ENCODE measurements at regions not wholly inside any gene's neighbourhood (a gene's known extent, or its start where the extent isn't known, plus 50 kb on each side); places are given as distances from the start of the nearest gene placed in this dataset.

DNA sequence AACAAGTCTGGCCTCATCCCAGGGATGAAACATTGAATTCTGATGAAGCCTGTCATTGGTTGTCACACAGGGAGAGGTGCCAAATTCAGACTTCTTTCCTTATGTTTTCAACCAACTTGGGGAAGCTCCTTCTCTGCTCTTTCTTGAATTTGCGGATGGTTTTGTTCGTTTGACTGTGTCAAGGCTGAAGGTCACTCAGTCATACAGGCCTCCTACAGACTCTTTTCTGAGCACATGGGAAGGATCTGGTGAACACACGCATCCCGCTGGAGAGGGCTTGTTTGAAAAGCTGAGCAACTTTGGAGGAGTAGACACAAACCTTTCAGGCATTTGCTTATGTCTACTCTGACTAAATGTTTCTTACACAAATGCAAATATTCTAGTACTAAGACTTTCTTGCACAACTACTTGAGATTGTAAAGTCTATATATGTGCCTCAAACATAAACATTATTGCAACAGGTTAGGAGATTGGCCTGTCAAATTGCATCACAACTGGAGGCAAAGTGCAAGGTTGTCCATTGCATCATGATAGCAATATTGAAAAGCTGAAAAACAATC lies 151.5 kb upstream of the NR3C1 start (continued):
- TF ChIP-seq, protein P1, sequence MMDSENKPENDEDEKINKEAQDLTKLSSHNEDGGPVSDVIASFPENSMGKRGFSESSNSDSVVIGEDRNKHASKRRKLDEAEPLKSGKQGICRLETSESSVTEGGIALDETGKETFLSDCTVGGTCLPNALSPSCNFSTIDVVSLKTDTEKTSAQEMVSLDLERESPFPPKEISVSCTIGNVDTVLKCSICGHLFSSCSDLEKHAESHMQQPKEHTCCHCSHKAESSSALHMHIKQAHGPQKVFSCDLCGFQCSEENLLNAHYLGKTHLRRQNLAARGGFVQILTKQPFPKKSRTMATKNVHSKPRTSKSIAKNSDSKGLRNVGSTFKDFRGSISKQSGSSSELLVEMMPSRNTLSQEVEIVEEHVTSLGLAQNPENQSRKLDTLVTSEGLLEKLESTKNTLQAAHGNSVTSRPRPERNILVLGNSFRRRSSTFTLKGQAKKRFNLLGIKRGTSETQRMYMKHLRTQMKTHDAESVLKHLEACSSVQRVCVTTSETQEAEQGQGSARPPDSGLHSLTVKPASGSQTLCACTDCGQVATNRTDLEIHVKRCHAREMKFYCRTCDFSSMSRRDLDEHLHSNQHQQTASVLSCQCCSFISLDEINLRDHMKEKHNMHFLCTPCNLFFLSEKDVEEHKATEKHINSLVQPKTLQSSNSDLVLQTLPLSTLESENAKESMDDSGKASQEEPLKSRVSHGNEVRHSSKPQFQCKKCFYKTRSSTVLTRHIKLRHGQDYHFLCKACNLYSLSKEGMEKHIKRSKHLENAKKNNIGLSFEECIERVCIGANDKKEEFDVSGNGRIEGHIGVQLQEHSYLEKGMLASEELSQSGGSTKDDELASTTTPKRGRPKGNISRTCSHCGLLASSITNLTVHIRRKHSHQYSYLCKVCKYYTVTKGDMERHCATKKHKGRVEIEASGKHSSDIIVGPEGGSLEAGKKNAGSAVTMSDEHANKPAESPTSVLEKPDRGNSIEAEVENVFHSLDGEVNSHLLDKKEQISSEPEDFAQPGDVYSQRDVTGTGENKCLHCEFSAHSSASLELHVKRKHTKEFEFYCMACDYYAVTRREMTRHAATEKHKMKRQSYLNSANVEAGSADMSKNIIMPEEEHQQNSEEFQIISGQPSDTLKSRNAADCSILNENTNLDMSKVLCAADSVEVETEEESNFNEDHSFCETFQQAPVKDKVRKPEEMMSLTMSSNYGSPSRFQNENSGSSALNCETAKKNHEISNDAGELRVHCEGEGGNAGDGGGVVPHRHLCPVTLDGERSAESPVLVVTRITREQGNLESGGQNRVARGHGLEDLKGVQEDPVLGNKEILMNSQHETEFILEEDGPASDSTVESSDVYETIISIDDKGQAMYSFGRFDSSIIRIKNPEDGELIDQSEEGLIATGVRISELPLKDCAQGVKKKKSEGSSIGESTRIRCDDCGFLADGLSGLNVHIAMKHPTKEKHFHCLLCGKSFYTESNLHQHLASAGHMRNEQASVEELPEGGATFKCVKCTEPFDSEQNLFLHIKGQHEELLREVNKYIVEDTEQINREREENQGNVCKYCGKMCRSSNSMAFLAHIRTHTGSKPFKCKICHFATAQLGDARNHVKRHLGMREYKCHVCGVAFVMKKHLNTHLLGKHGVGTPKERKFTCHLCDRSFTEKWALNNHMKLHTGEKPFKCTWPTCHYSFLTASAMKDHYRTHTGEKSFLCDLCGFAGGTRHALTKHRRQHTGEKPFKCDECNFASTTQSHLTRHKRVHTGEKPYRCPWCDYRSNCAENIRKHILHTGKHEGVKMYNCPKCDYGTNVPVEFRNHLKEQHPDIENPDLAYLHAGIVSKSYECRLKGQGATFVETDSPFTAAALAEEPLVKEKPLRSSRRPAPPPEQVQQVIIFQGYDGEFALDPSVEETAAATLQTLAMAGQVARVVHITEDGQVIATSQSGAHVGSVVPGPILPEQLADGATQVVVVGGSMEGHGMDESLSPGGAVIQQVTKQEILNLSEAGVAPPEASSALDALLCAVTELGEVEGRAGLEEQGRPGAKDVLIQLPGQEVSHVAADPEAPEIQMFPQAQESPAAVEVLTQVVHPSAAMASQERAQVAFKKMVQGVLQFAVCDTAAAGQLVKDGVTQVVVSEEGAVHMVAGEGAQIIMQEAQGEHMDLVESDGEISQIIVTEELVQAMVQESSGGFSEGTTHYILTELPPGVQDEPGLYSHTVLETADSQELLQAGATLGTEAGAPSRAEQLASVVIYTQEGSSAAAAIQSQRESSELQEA (CRISPR knock-in tag; IDR thresholded peaks at IDR 0.05; ENCODE audit: not compliant biosample characterization), result no peak
- TF ChIP-seq ZNF629 (CRISPR knock-in tag; conservative IDR thresholded peaks at IDR 0.05), result peak; percentile 68
- no peak for TF ChIP-seq HIC2 (CRISPR knock-in tag; IDR thresholded peaks at IDR 0.05; ENCODE audit: low read depth)
- TF ChIP-seq, protein P2, sequence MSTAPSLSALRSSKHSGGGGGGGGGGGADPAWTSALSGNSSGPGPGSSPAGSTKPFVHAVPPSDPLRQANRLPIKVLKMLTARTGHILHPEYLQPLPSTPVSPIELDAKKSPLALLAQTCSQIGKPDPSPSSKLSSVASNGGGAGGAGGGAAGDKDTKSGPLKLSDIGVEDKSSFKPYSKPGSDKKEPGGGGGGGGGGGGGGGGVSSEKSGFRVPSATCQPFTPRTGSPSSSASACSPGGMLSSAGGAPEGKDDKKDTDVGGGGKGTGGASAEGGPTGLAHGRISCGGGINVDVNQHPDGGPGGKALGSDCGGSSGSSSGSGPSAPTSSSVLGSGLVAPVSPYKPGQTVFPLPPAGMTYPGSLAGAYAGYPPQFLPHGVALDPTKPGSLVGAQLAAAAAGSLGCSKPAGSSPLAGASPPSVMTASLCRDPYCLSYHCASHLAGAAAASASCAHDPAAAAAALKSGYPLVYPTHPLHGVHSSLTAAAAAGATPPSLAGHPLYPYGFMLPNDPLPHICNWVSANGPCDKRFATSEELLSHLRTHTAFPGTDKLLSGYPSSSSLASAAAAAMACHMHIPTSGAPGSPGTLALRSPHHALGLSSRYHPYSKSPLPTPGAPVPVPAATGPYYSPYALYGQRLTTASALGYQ (CRISPR knock-in tag; IDR thresholded peaks at IDR 0.05), result peak; percentile 96
- TF ChIP-seq ZBTB42 (CRISPR knock-in tag; IDR thresholded peaks at IDR 0.05), result no peak
- peak in 1 of 2 experiments; percentile 98; a peak in 2 of 4 replicates for TF ChIP-seq KLF16 (CRISPR knock-in tag; IDR thresholded peaks at IDR 0.05)
- TF ChIP-seq HDAC1 (CRISPR knock-in tag; IDR thresholded peaks at IDR 0.05), result peak; percentile 90
- TF ChIP-seq POLR2AphosphoS2 (IDR thresholded peaks at IDR 0.05; ENCODE audit: low read depth, low read length), result no peak
- peak; percentile 35 for TF ChIP-seq STAG1 (CRISPR knock-in tag; IDR thresholded peaks at IDR 0.05)
- TF ChIP-seq MEIS2 (CRISPR knock-in tag; IDR thresholded peaks at IDR 0.05), result peak; percentile 89
- TF ChIP-seq, protein P3, sequence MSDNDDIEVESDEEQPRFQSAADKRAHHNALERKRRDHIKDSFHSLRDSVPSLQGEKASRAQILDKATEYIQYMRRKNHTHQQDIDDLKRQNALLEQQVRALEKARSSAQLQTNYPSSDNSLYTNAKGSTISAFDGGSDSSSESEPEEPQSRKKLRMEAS (IDR thresholded peaks at IDR 0.05), result peak; percentile 74; the same call in 1 of the 2 replicates
- peak; percentile 79 for TF ChIP-seq ZNF317 (CRISPR knock-in tag; IDR thresholded peaks at IDR 0.05)
- TF ChIP-seq, protein P4, sequence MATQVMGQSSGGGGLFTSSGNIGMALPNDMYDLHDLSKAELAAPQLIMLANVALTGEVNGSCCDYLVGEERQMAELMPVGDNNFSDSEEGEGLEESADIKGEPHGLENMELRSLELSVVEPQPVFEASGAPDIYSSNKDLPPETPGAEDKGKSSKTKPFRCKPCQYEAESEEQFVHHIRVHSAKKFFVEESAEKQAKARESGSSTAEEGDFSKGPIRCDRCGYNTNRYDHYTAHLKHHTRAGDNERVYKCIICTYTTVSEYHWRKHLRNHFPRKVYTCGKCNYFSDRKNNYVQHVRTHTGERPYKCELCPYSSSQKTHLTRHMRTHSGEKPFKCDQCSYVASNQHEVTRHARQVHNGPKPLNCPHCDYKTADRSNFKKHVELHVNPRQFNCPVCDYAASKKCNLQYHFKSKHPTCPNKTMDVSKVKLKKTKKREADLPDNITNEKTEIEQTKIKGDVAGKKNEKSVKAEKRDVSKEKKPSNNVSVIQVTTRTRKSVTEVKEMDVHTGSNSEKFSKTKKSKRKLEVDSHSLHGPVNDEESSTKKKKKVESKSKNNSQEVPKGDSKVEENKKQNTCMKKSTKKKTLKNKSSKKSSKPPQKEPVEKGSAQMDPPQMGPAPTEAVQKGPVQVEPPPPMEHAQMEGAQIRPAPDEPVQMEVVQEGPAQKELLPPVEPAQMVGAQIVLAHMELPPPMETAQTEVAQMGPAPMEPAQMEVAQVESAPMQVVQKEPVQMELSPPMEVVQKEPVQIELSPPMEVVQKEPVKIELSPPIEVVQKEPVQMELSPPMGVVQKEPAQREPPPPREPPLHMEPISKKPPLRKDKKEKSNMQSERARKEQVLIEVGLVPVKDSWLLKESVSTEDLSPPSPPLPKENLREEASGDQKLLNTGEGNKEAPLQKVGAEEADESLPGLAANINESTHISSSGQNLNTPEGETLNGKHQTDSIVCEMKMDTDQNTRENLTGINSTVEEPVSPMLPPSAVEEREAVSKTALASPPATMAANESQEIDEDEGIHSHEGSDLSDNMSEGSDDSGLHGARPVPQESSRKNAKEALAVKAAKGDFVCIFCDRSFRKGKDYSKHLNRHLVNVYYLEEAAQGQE (IDR thresholded peaks at IDR 0.05; ENCODE audit: borderline replicate concordance in 1 of 2, low read depth in 1 of 2, low read length in 2 of 2), result peak in 1 of 2 experiments; percentile 40; a peak in 1 of 4 replicates

All from HepG2 (cell line).